GM21529 (cell line): ENCODE measurements at regions not wholly inside any gene's neighbourhood (a gene's known extent, or its start where the extent isn't known, plus 50 kb on each side); places are given as distances from the start of the nearest gene placed in this dataset.

Source experiments
- ATAC-seq: cut with Tn5 transposase; IDR thresholded peaks from one replicate; pipeline ENCODE4 v1.9.1; 2021; ENCODE audit not compliant: unreplicated experiment

- ATAC-seq = no peak
These were observed 56.9 kb upstream of the IVNS1ABP start for GRCh38 chr1:185373813-185374529.

GRCh38 chr1:185369786-185370185, 52.7 kb upstream of the IVNS1ABP start:
- ATAC-seq = no peak

GRCh38 chr1:185368913-185369491, 52.0 kb upstream of the IVNS1ABP start:
- ATAC-seq = no peak

- no peak for ATAC-seq
These were observed 51.3 kb upstream of the IVNS1ABP start for GRCh38 chr1:185368313-185368855.

GRCh38 chr1:185367218-185367617, 50.2 kb upstream of the IVNS1ABP start:
- ATAC-seq = no peak
